ENCODE measurements at regions not wholly inside any gene's neighbourhood (a gene's known extent, or its start where the extent isn't known, plus 50 kb on each side); places are given as distances from the start of the nearest gene placed in this dataset.

- Histone ChIP-seq H3K27ac (peak overlapping the region; percentile 92), H3K9me3 (no peaks in the 10 kb centered on the region), H3K27me3 (no peaks in the 10 kb centered on the region), H3K4me3 (ENCODE audit: low read depth in 1 of 2, low read length in 1 of 2) (peak overlapping the region in 1 of 2 experiments; percentile 28), H3K36me3 (no peaks in the 10 kb centered on the region), H3K4me1 (ENCODE audit: control insufficient read depth in 1 of 2, insufficient read depth in 1 of 2, low read depth in 1 of 2, low read length in 1 of 2) (peaks cover 63 to 64% of the 10 kb centered on the region in 2 experiments)
- no peak for TF ChIP-seq CTCF (IDR thresholded peaks at IDR 0.05)
Observed at GRCh38 chr13:40399756-40400155, 266.7 kb downstream of the FOXO1 start.

- peaks cover 63 to 64% of the 10 kb centered on the region in 2 experiments for H3K4me1 ChIP-seq (ENCODE audit: control insufficient read depth in 1 of 2, insufficient read depth in 1 of 2, low read depth in 1 of 2, low read length in 1 of 2)
- peak overlapping the region; percentile 28 to 34 for H3K4me3 ChIP-seq (ENCODE audit: low read depth in 1 of 2, low read length in 1 of 2)
Observed at GRCh38 chr13:40401911-40402776, 264.3 kb downstream of the FOXO1 start.

GRCh38 chr13:40402931-40403431 is 263.5 kb downstream of the FOXO1 start:
- Histone ChIP-seq H3K9me3 (no peaks in the 10 kb centered on the region), H3K27ac (peak overlapping the region; percentile 92), H3K4me3 (ENCODE audit: low read depth in 1 of 2, low read length in 1 of 2) (peak overlapping the region in 1 of 2 experiments; percentile 28), H3K27me3 (peaks cover 11% of the 10 kb centered on the region), H3K4me1 (ENCODE audit: control insufficient read depth in 1 of 2, insufficient read depth in 1 of 2, low read depth in 1 of 2, low read length in 1 of 2) (peaks cover 56 to 58% of the 10 kb centered on the region in 2 experiments), H3K36me3 (no peaks in the 10 kb centered on the region)
- TF ChIP-seq CTCF (IDR thresholded peaks at IDR 0.05): no peak

More at GRCh38 chr13:40401911-40402776, 264.3 kb downstream of the FOXO1 start:
- H3K27me3 ChIP-seq: peaks cover 11% of the 10 kb centered on the region
- no peaks in the 10 kb centered on the region for H3K9me3 ChIP-seq
- peak overlapping the region; percentile 92 for H3K27ac ChIP-seq
- TF ChIP-seq CTCF (IDR thresholded peaks at IDR 0.05): no peak
- no peaks in the 10 kb centered on the region for H3K36me3 ChIP-seq

GRCh38 chr13:40403509-40404241 is 262.8 kb downstream of the FOXO1 start:
- H3K27me3 ChIP-seq: peaks cover 11% of the 10 kb centered on the region
- H3K4me3 ChIP-seq (ENCODE audit: low read depth in 1 of 2, low read length in 1 of 2): no peak overlapping the region
- peak overlapping the region; percentile 92 for H3K27ac ChIP-seq
- no peaks in the 10 kb centered on the region for H3K36me3 ChIP-seq
- H3K9me3 ChIP-seq: no peaks in the 10 kb centered on the region
- H3K4me1 ChIP-seq (ENCODE audit: control insufficient read depth in 1 of 2, insufficient read depth in 1 of 2, low read depth in 1 of 2, low read length in 1 of 2): peaks cover 49 to 51% of the 10 kb centered on the region in 2 experiments
- no peak for TF ChIP-seq CTCF (IDR thresholded peaks at IDR 0.05)

- TF ChIP-seq CTCF (IDR thresholded peaks at IDR 0.05): no peak
- Histone ChIP-seq H3K27me3 (peaks cover 11% of the 10 kb centered on the region), H3K27ac (no peak overlapping the region), H3K4me1 (ENCODE audit: control insufficient read depth in 1 of 2, insufficient read depth in 1 of 2, low read depth in 1 of 2, low read length in 1 of 2) (peaks cover 42 to 44% of the 10 kb centered on the region in 2 experiments), H3K9me3 (no peaks in the 10 kb centered on the region), H3K4me3 (ENCODE audit: low read depth in 1 of 2, low read length in 1 of 2) (no peak overlapping the region), H3K36me3 (no peaks in the 10 kb centered on the region)
Observed at GRCh38 chr13:40404407-40404806, 262.0 kb downstream of the FOXO1 start.
